Activated CD4-positive, alpha-beta T cell treated with anti-CD3 and anti-CD28 coated beads, Interleukin-2, amount 50 U/mL, for 1 hour (primary cell): ENCODE measurements at regions not wholly inside any gene's neighbourhood (a gene's known extent, or its start where the extent isn't known, plus 50 kb on each side); places are given as distances from the start of the nearest gene placed in this dataset.

ENCODE experiments used
- DNase-seq: peaks from one replicate; pipeline ENCODE4 v3.0.0-alpha.2; 2020

GRCh38 chr20:57090590-57091560, 175.6 kb downstream of the BMP7 start:
- no peak for DNase-seq

- no peak for DNase-seq
Measured at GRCh38 chr20:57091748-57092111, 174.7 kb downstream of the BMP7 start.

GRCh38 chr20:57092112-57092899, 174.1 kb downstream of the BMP7 start:
- DNase-seq = peak; percentile 51

GRCh38 chr20:57092900-57093530, 173.4 kb downstream of the BMP7 start:
- no peak for DNase-seq

GRCh38 chr20:57093766-57094165, 172.7 kb downstream of the BMP7 start:
- DNase-seq = no peak

GRCh38 chr20:57094252-57094891, 172.1 kb downstream of the BMP7 start:
- no peak for DNase-seq

GRCh38 chr20:57094991-57095390, 171.4 kb downstream of the BMP7 start:
- DNase-seq = no peak

- DNase-seq = no peak
Measured at GRCh38 chr20:57095426-57095825, 171.0 kb downstream of the BMP7 start.

GRCh38 chr20:57097245-57097915, 169.1 kb downstream of the BMP7 start:
- DNase-seq = no peak

GRCh38 chr20:57102160-57102559, 164.3 kb downstream of the BMP7 start:
- no peak for DNase-seq

GRCh38 chr20:57102566-57102965, 163.9 kb downstream of the BMP7 start:
- DNase-seq = no peak

GRCh38 chr20:57103146-57103800, 163.2 kb downstream of the BMP7 start:
- DNase-seq = no peak

GRCh38 chr20:57104113-57104512, 162.3 kb downstream of the BMP7 start:
- no peak for DNase-seq

GRCh38 chr20:57104651-57105204, 161.7 kb downstream of the BMP7 start:
- DNase-seq = no peak

GRCh38 chr20:57106030-57106682, 160.3 kb downstream of the BMP7 start:
- no peak for DNase-seq

GRCh38 chr20:57106692-57107091, 159.7 kb downstream of the BMP7 start:
- no peak for DNase-seq

- no peak for DNase-seq
Measured at GRCh38 chr20:57107208-57107607, 159.2 kb downstream of the BMP7 start.

- DNase-seq = no peak
Measured at GRCh38 chr20:57108218-57108617, 158.2 kb downstream of the BMP7 start.

GRCh38 chr20:57108742-57109570, 157.5 kb downstream of the BMP7 start:
- DNase-seq = no peak

GRCh38 chr20:57109571-57109953, 156.9 kb downstream of the BMP7 start:
- no peak for DNase-seq
